GM12891 (cell line): ENCODE measurements at regions not wholly inside any gene's neighbourhood (a gene's known extent, or its start where the extent isn't known, plus 50 kb on each side); places are given as distances from the start of the nearest gene placed in this dataset.
A peak's percentile ranks its signal among the peaks of the same experiment; 100 is the strongest.

Source experiments
- DNase-seq: peaks from one replicate; pipeline ENCODE4 v3.0.0; 2011; ENCODE audit warnings: low spot score; ENCODE audit not compliant: insufficient read length
- FAIRE-seq: peaks from 2 replicates; lab custom pipeline; 2011; peaks lifted over from hg19 to GRCh38; lab: Jason Lieb, UNC
- PAX5 ChIP-seq: IDR thresholded peaks from 2 replicates; pipeline ENCODE4 v1.6.1; 2011; ENCODE audit warnings: low read length, moderate library complexity, mild to moderate bottlenecking; ENCODE audit not compliant: insufficient read depth, severe bottlenecking
- POLR2A ChIP-seq: IDR thresholded peaks from 2 replicates; pipeline ENCODE4 v1.6.1; 2011; ENCODE audit warnings: low read depth, low read length, control low read depth
- POLR2AphosphoS5 ChIP-seq: IDR thresholded peaks from 2 replicates; pipeline ENCODE4 v1.6.1; 2011; ENCODE audit warnings: low read depth, low read length, control low read depth
- POU2F2 ChIP-seq: IDR thresholded peaks from 2 replicates; pipeline ENCODE4 v1.6.1; 2011; ENCODE audit warnings: low read depth, mild to moderate bottlenecking, control low read depth, low read length, moderate library complexity
- SPI1 ChIP-seq: IDR thresholded peaks from 2 replicates; pipeline ENCODE4 v1.6.1; 2011; ENCODE audit warnings: low read depth, low read length, control low read depth
- TAF1 ChIP-seq: IDR thresholded peaks from 2 replicates; pipeline ENCODE4 v1.6.1; 2011; ENCODE audit warnings: low read depth, low read length, control low read depth

DNA sequence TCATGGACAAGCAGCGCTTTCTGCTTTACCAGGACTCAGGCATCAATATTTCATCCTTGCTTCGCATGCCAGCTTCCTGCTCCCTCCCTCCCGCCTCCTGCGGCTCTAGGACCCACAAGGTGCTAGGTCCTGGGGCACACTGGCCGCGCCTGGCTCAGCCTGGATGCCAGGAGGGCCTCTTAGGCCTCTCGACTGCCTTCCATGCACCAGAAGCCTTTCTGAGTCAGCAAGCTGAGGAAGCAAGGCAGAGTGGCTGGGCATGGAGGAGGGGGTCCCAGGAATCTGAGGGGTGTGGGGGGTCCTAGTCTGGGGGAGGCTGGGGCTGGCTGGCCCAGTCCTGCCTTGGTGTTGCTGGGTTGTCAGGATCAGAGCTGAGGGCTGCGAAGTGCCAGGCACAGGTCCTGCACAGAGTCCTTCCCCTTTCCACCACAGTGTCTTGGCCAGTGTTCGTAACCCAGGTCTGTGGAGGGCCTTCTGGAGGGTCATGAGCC, 61.0 kb upstream of the THY1 start:
- TF ChIP-seq PAX5 (no peak), POLR2AphosphoS5 (no peak), SPI1 (no peak), POU2F2 (no peak), TAF1 (no peak), POLR2A (no peak)
- DNase-seq, result no peak
- no peak for FAIRE-seq

DNA sequence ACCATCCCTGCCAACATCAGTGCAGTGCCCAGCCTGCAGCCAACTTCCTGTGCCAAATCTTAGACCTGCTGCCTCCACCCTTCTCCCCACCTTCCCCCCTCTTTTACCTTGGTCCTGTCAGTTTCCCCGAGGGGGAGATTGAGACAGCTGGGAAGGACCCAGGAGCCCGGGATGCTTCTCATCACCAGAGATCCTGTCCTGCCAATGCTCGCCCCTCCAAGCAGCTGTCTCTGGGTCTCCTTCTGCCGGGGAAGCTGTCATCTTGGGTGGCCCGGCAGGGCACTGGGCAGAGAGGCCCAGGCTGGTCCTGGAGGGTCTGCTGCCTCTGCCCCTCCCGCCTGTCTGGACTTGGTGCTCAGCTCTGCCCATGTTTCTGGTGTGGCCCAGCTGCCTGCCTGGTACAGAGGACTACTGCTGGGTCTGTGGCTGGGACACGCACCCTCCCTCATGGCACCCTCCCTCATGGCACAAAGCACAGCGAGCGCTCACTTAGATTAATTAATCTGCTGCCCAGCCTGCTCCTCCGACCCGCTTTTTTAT, 60.4 kb upstream of the THY1 start:
- no peak for FAIRE-seq
- TF ChIP-seq POLR2A (no peak), TAF1 (no peak), SPI1 (no peak), POU2F2 (no peak), POLR2AphosphoS5 (no peak), PAX5 (no peak)
- no peak for DNase-seq

DNA sequence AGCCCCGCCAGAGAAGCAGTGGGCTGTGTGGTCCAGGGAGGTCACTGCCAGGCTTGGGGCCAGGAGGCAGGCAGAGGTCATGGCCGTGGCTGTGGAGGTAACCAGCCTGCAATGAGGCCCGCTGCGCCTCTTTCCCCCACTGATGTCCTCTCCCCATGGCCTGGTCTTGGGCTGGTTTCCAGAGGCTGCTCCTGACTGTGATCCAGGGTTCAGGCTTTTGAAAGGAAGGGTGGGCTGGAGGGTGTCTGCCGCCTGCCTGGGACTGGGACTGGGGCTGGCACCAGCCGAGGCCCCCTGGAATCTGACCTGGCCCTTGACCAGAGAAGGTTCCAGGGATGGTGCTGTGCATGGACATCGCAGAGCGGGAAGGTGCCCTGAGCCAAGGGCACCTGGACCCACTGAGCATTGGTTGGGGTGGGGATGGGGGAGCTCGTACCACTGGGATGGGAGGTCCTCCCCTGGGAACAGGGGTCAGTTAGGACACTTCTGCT, 59.6 kb upstream of the THY1 start:
- TF ChIP-seq POLR2AphosphoS5, result no peak
- no peak for TF ChIP-seq POU2F2
- TF ChIP-seq TAF1, result no peak
- TF ChIP-seq POLR2A, result no peak
- no peak for TF ChIP-seq PAX5
- no peak for TF ChIP-seq SPI1
- FAIRE-seq (no peak), DNase-seq (no peak)

DNA sequence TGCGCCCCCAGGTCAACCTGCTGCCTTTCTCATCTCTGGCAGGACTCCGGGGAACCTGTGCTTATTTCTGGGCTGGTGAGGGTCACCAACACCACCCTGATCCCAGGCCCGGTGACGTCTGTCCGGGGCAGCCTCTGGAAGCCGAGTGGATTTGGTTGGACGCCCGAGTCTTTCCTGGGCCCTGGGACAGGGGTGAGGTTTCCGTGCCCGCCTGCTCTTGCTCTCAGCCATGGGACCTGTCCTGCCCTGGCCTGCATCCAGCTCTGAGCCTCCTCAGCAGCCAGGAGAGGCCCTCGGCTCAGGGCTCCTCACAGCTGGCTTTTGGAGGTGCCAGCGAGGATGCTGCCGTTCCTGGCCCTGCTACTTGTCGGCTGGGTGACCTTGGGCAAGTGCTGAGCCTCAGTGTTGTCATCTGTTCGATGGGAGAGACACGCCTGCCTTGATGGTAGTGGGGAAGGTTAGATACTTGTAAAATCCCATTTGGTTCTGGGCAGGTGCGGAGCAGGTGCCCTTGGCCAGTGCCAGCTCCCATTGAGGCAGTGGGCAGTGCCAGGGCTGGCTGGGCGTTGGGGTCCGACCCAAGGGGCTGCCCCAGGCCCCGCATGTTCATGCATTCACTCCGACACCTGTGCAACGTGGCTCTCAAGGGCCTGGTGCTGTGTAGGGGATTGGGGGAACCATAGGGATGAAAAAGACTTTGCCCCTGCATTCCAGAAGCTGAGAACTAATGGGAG, 58.9 kb upstream of the THY1 start:
- no peak for FAIRE-seq
- DNase-seq, result no peak
- TF ChIP-seq POLR2A (no peak), TAF1 (no peak), SPI1 (no peak), POLR2AphosphoS5 (no peak), PAX5 (no peak), POU2F2 (no peak)

DNA sequence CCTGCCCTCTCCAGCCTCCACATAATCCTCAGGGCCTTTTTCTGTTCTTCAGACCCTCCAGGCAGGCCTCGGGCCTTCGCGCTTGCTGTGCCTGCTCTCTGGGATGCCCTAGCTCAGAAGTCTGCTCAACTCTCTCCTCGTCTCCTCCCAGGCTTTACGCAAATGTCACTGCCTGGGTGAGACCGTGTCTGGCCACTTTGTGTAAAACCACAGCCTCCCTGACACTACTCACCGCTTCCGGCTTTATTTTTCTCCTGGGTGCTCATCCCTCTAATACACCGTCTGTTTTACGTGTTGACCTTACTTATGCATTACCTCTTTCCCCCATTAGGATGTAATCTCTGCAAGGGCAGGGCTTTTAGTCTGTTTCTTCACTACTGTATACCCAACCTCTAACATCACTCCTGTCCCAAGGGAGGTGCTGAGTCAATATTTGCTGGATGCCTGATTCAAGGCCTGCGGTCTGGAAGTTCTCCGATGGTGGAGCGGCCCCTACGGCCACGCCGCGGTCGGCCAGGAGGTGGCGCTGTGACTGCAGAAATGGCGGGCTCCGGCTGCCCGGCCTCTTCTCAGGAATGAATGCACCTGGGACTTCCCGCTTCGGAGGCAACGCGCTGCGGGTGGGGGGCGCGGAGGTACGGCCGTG, 58.2 kb upstream of the THY1 start:
- no peak for TF ChIP-seq TAF1
- TF ChIP-seq POLR2A, result no peak
- TF ChIP-seq POLR2AphosphoS5, result no peak
- no peak for TF ChIP-seq SPI1
- no peak for TF ChIP-seq PAX5
- TF ChIP-seq POU2F2, result no peak
- FAIRE-seq, result peak; percentile 87
- peak; percentile 92 for DNase-seq

DNA sequence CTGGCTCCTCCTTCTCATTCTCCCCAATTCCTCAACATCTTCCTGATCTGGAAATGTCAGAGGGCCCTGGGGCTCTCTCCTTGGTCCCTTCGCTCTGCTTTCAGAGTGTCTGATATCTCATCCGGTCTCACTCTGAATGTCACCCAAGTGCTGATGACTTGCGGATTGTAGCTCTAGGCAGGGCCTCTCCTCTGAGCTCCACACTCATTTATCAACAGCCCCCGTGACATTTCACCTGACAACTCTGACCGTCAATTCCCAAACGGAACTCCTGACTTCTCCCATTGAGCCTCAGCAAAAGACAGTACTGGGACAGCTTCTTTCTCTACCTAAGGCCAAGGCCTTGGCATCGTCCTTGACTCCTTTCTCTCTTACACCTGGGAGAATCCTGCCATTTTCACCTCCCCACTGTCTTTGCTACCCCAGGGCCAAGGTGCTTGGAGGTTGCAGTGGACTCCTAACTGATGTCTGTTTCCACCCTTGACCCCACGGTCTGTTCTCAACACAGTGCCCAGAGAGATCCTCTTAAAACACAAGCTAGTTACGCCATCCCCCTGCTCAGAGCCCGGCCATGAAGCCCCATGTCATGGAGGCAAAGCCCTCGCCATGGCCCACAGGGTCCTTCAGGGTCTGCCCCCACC, 57.5 kb upstream of the THY1 start:
- no peak for FAIRE-seq
- no peak for DNase-seq
- no peak for TF ChIP-seq POLR2A
- TF ChIP-seq TAF1, result no peak
- no peak for TF ChIP-seq SPI1
- TF ChIP-seq POU2F2, result no peak
- TF ChIP-seq POLR2AphosphoS5, result no peak
- no peak for TF ChIP-seq PAX5

DNA sequence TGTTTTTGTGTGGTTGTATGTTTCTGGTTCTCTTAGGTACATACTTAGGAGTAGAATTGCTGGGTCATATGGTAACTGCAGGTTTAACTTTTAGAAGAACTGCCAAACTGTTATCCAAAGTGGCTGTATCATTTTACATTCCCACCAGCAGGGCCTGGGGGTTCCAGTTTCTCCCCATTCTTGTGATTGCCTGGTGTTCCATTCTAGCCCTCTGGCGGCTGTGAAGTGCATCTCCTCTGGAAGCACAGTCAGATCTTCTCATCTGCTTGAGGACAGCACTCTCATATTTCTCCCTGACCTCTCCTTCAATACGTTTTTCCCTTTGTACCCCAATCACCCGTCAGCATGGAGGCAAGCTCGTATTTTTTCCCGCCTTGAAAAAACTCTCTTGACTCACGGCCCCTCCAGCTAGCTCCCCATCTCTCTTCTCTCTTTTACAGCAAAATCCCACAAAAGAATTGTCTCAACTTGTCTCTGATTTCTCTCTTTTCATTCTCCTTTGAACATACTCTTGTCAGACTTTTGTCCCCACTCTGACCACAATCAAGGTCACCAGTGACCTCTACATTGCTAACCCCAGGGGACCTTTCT, 56.8 kb upstream of the THY1 start:
- no peak for DNase-seq
- FAIRE-seq, result peak; percentile 41

DNA sequence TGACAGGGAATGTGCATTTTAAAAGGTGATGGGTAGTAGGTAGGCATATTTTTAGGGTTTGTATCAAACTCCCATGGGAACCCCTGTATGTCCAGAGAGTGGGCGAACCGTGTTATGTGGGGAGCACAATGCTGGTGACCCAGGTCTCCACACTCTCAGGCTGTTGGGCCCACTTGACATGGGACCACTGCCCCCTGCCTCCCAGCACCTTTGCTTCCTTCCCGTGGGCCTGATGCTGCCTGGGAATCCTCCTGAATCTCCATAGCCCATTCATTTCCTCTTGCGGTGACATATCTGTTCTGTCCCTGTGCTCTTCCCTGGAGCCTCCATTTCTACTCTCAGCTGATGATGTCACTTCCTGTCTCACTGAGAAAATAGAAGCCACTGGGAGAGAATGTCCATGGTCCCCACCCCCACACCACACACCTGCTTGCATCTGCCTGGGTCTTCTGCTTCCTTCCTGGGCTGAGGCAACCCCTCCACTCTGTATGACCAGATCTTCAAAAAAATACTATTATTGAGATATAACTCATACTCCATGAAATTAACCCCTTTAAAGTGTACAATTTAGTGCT, 55.8 kb upstream of the THY1 start:
- TF ChIP-seq POLR2A (no peak), PAX5 (no peak), SPI1 (no peak), TAF1 (no peak), POU2F2 (no peak), POLR2AphosphoS5 (no peak)
- no peak for DNase-seq
- no peak for FAIRE-seq

More for the DNA sequence above, 56.8 kb upstream of the THY1 start:
- no peak for TF ChIP-seq POU2F2
- TF ChIP-seq PAX5, result no peak

DNA sequence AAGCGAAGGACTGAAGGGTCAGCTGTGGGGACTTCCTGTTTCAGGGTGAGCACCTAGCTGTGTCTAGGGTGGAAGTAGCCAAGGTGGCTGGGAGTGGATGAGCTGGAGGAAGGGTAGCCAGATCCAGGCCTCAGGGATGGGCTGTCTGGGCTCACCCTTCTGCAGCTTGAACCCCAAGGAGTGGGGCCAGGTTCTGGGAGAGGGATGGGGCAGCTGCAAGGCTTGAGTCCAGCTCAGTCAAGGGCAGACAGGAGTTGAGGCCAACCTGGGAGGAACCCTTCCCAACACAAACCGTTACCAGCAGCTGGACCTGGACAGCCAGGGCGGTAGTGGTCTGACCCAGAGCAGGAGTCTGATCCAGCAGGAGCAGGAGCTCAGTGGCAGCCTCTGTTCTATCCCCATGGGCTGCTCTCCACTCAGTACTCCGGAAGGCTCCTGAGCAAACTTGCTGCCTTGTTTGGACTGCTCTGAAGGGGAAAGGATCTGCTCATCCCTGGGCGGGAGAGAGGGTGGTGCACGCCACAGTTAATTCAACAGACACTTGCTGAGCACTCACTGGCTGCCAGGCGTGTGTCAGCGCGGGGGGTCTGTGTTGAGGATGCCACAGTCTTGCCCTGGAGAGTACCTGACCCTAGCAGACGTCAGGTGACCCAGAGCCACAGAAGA, 53.8 kb upstream of the THY1 start:
- TF ChIP-seq PAX5 (no peak), TAF1 (no peak), POU2F2 (no peak), POLR2A (no peak), SPI1 (no peak), POLR2AphosphoS5 (no peak)
- FAIRE-seq, result no peak
- DNase-seq, result no peak
